Peyer's patch (tissue), 4 donors: ENCODE measurements at regions not wholly inside any gene's neighbourhood (a gene's known extent, or its start where the extent isn't known, plus 50 kb on each side); places are given as distances from the start of the nearest gene placed in this dataset.

Experiments used
- CTCF ChIP-seq, 6 experiments: fragments of 450-650 bp in 4 of 6; fragments of 200-600 bp in 2 of 6; sonication (generic) in 1 of 6; IDR thresholded peaks; one replicate each; pipeline ENCODE4 v1.5.1; 2017 to 2019; ENCODE audit warnings: antibody characterized with exemption in 6 of 6, mild to moderate bottlenecking in 3 of 6, moderate library complexity in 1 of 6
- POLR2A ChIP-seq, 2 donors: fragments of 450-650 bp; IDR thresholded peaks; one replicate each; pipeline ENCODE4 v1.5.1; 2017; ENCODE audit warnings: antibody characterized with exemption in 2 of 2, mild to moderate bottlenecking in 2 of 2, moderate library complexity in 2 of 2

GRCh38 chr2:185082749-185083148 is 484.4 kb downstream of the ZNF804A start:
- TF ChIP-seq POLR2A (IDR thresholded peaks at IDR 0.05) (no peak), CTCF (IDR thresholded peaks at IDR 0.05) (no peak)
